ENCODE measurements at regions not wholly inside any gene's neighbourhood (a gene's known extent, or its start where the extent isn't known, plus 50 kb on each side); places are given as distances from the start of the nearest gene placed in this dataset.

DNA sequence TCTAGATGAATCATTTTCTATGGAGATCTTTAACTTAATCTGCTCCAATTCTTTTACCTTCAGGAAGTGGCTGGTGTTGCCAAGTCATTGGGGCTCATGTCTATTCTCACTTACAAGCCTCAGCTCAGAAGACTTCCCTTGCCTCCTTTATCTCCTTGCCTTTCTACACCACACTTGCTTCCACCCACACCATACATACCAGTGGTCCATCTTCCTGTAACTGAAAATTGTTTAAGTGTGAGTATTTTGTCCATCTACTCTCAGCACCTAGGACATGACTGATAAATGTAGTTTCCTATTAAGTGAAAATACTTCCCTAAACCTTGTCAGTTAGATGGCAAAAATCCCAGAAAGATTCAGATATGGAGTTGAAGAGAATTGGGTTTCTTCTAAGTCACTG lies 199.7 kb upstream of the CPNE8 start:
- Histone ChIP-seq H4K20me1 (ENCODE audit: control insufficient read depth, insufficient read depth, insufficient read length) (no peaks in the 10 kb centered on the region), H2BK15ac (ENCODE audit: low read depth, low read length) (no peak overlapping the region), H3K9ac (ENCODE audit: extremely low read depth, insufficient read length, low read length) (no peak overlapping the region), H3K14ac (ENCODE audit: insufficient read depth, low read length) (no peak overlapping the region), H4K91ac (ENCODE audit: insufficient read length, low read depth, low read length) (no peak overlapping the region), H4K5ac (ENCODE audit: insufficient read length, low read depth, low read length) (no peak overlapping the region), H3K4me2 (ENCODE audit: insufficient read depth, insufficient read length, low read length) (no peak overlapping the region), H3K27me3 (ENCODE audit: insufficient read depth, low read length) (no peaks in the 10 kb centered on the region), H3K9me3 (ENCODE audit: control insufficient read depth, low read depth, low read length) (no peaks in the 10 kb centered on the region), H2BK12ac (ENCODE audit: insufficient read length, low read depth, low read length) (no peak overlapping the region), H3K4me1 (ENCODE audit: insufficient read depth, low read length) (peaks cover 5% of the 10 kb centered on the region; the same call in 1 of the 2 replicates), H3K79me1 (ENCODE audit: insufficient read depth, low read depth, low read length, poor library complexity, severe bottlenecking) (no peaks in the 10 kb centered on the region), H3T11ph (ENCODE audit: low read length) (no peak overlapping the region), H4K8ac (replicated peaks; ENCODE audit: insufficient read length, low read depth, low read length) (no peak overlapping the region), H2BK20ac (ENCODE audit: low read depth, low read length, poor library complexity, severe bottlenecking) (no peak overlapping the region), H2BK120ac (ENCODE audit: low read depth, low read length, poor library complexity, severe bottlenecking) (no peak overlapping the region), H3K4ac (ENCODE audit: low read depth, low read length) (no peak overlapping the region), H3K18ac (ENCODE audit: insufficient read length, low read depth, low read length) (no peak overlapping the region), H3K23me2 (ENCODE audit: insufficient read length, low read depth, low read length, poor library complexity, severe bottlenecking) (no peaks in the 10 kb centered on the region), H2AK5ac (ENCODE audit: insufficient read length, low read length) (no peak overlapping the region), H3K27ac (ENCODE audit: insufficient read length, low read depth, low read length) (no peak overlapping the region), H3K79me2 (ENCODE audit: insufficient read depth, low read length) (no peaks in the 10 kb centered on the region), H3K23ac (ENCODE audit: insufficient read length, low read depth, low read length) (no peak overlapping the region), H2AFZ (ENCODE audit: low read length) (no peak overlapping the region), H2BK5ac (ENCODE audit: insufficient read length, low read length) (no peak overlapping the region), H3K56ac (ENCODE audit: insufficient read length, low read depth, low read length) (no peak overlapping the region)
- no peak overlapping the region for H3K27ac Mint-ChIP-seq
- H3K9me3 Mint-ChIP-seq = peaks cover 0 to 3% of the 10 kb centered on the region in 2 experiments; a peak in 3 of 5 replicates
- H3K4me3 Mint-ChIP-seq = no peak overlapping the region
- H3K36me3 Mint-ChIP-seq (ENCODE audit: insufficient read depth in 1 of 3, low read depth in 3 of 3) = 0 out of 7 replicates have a peak, but pooled peaks cover 0 to 3% (median 0%) of the 10 kb centered on the region in 3 experiments
- TF ChIP-seq, protein P1, sequence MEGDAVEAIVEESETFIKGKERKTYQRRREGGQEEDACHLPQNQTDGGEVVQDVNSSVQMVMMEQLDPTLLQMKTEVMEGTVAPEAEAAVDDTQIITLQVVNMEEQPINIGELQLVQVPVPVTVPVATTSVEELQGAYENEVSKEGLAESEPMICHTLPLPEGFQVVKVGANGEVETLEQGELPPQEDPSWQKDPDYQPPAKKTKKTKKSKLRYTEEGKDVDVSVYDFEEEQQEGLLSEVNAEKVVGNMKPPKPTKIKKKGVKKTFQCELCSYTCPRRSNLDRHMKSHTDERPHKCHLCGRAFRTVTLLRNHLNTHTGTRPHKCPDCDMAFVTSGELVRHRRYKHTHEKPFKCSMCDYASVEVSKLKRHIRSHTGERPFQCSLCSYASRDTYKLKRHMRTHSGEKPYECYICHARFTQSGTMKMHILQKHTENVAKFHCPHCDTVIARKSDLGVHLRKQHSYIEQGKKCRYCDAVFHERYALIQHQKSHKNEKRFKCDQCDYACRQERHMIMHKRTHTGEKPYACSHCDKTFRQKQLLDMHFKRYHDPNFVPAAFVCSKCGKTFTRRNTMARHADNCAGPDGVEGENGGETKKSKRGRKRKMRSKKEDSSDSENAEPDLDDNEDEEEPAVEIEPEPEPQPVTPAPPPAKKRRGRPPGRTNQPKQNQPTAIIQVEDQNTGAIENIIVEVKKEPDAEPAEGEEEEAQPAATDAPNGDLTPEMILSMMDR (conservative IDR thresholded peaks at IDR 0.05) = no peak
- no peak for DNase-seq
- H3K4me1 Mint-ChIP-seq = peaks cover 8 to 18% of the 10 kb centered on the region in 2 experiments; a peak in 3 of 4 replicates
- H3K27me3 Mint-ChIP-seq (ENCODE audit: low read depth) = no peaks in the 10 kb centered on the region

All from H9 (cell line).